SK-N-SH (cell line): ENCODE measurements at regions not wholly inside any gene's neighbourhood (a gene's known extent, or its start where the extent isn't known, plus 50 kb on each side); places are given as distances from the start of the nearest gene placed in this dataset.

Source experiments
- CTCF ChIA-PET: fragments of 300-600, 350-600 bp; formaldehyde crosslinking; extraction: SDS; loops from one replicate; lab custom pipeline; 2021; lab: Yijun Ruan, JAX
- POLR2A ChIA-PET: fragments of 350-600 bp; sonication (Branson Sonifier 250); formaldehyde crosslinking; extraction: SDS; loops from one replicate; lab custom pipeline; 2020; ENCODE audit warnings: antibody characterized with exemption, inconsistent platforms; lab: Yijun Ruan, JAX
- DNase-seq: peaks from one replicate; pipeline ENCODE4 v3.0.0; 2012
- H2AFZ ChIP-seq: fragments of 200-600 bp; sonication (generic); 2 replicates; pipeline ENCODE4 v1.8.1; 2016; ENCODE audit warnings: antibody characterized with exemption, mild to moderate bottlenecking, low read depth
- H3F3A ChIP-seq: fragments of 200-600 bp; sonication (generic); replicated peaks from 2 replicates; pipeline ENCODE3; 2016; ENCODE audit warnings: antibody characterized with exemption, mild to moderate bottlenecking; ENCODE audit not compliant: insufficient read depth
- H3K27ac ChIP-seq, 2 experiments: fragments of 200-500 bp in 1 of 2; fragments of 200-600 bp in 1 of 2; sonication (Bioruptor generic) in 1 of 2; sonication (generic), shearing (Covaris generic) in 1 of 2; 2 replicates each; pipeline versions ENCODE4 v1.5.1 to v1.6.1; 2014 to 2016; ENCODE audit warnings: low read depth in 2 of 2, inconsistent platforms in 1 of 2, low read length in 1 of 2, mild to moderate bottlenecking in 1 of 2, mixed read lengths in 1 of 2
- H3K27me3 ChIP-seq: fragments of 200-600 bp; sonication (generic), shearing (Covaris generic); 2 replicates; pipeline ENCODE4 v1.6.1; 2016; ENCODE audit warnings: mixed run types; ENCODE audit not compliant: insufficient read depth
- H3K36me3 ChIP-seq, 2 experiments: fragments of 200-500 bp in 1 of 2; fragments of 200-600 bp in 1 of 2; sonication (Bioruptor generic) in 1 of 2; sonication (generic) in 1 of 2; replicated peaks in 1 of 2; 2 replicates each; pipeline versions ENCODE3 to v1.5.1; 2014 to 2016; ENCODE audit warnings: low read length in 1 of 2, mild to moderate bottlenecking in 1 of 2; ENCODE audit not compliant: insufficient read depth in 2 of 2, control insufficient read depth in 1 of 2
- H3K4me1 ChIP-seq, 2 experiments: fragments of 200-500 bp in 1 of 2; fragments of 200-600 bp in 1 of 2; sonication (Bioruptor generic) in 1 of 2; sonication (generic), shearing (Covaris generic) in 1 of 2; 2 replicates each; pipeline versions ENCODE4 v1.5.1 to v1.6.1; 2014 to 2016; ENCODE audit warnings: low read depth in 1 of 2, low read length in 1 of 2, mixed run types in 1 of 2; ENCODE audit not compliant: insufficient read depth in 2 of 2, control insufficient read depth in 1 of 2
- H3K4me2 ChIP-seq: fragments of 200-600 bp; sonication (generic), shearing (Covaris generic); 2 replicates; pipeline ENCODE4 v1.6.1; 2017; ENCODE audit warnings: mixed run types
- H3K4me3 ChIP-seq, 2 experiments: fragments of 200-500 bp in 1 of 2; fragments of 200-600 bp in 1 of 2; sonication (Bioruptor generic) in 1 of 2; sonication (generic), shearing (Covaris generic) in 1 of 2; 2 replicates each; pipeline versions ENCODE4 v1.5.1 to v1.8.1; 2014 to 2016; ENCODE audit warnings: low read depth in 2 of 2, inconsistent platforms in 1 of 2, low read length in 1 of 2, mild to moderate bottlenecking in 1 of 2, mixed read lengths in 1 of 2, moderate library complexity in 1 of 2
- H3K79me2 ChIP-seq: fragments of 200-600 bp; sonication (generic); 2 replicates; pipeline ENCODE4 v1.8.1; 2017; ENCODE audit warnings: mild to moderate bottlenecking; ENCODE audit not compliant: insufficient read depth
- H3K9ac ChIP-seq: fragments of 200-600 bp; sonication (generic); 2 replicates; pipeline ENCODE4 v1.6.1; 2017; ENCODE audit warnings: mixed run types
- H3K9me2 ChIP-seq: fragments of 200-600 bp; sonication (generic); 2 replicates; pipeline ENCODE4 v1.6.1; 2017; ENCODE audit warnings: mixed run types
- H3K9me3 ChIP-seq: fragments of 200-600 bp; sonication (generic); 2 replicates; pipeline ENCODE4 v1.6.1; 2017; ENCODE audit warnings: mixed run types, mild to moderate bottlenecking, moderate library complexity
- H4K20me1 ChIP-seq: fragments of 200-600 bp; sonication (generic); 2 replicates; pipeline ENCODE4 v1.6.1; 2017; ENCODE audit warnings: mild to moderate bottlenecking, mixed run types; ENCODE audit not compliant: insufficient read depth
- CHD2 ChIP-seq: fragments of 150-350 bp; IDR thresholded peaks from 2 replicates; pipeline ENCODE4 v1.6.1; 2018; ENCODE audit warnings: low read length; ENCODE audit not compliant: partially characterized antibody
- ELF1 ChIP-seq: IDR thresholded peaks from 2 replicates; pipeline ENCODE4 v1.4.0; 2012
- EZH2phosphoT487 ChIP-seq: fragments of 200-600 bp; sonication (generic); IDR thresholded peaks from 2 replicates; pipeline ENCODE4 v1.6.1; 2017; ENCODE audit warnings: low read depth, mixed run types, mild to moderate bottlenecking, antibody characterized with exemption, moderate library complexity, borderline replicate concordance
- FOXJ3 ChIP-seq: sonication (generic); formaldehyde crosslinking; IDR thresholded peaks from 2 replicates; pipeline ENCODE4 v1.5.1; 2020; ENCODE audit warnings: mild to moderate bottlenecking, missing genetic modification reagents
- FOXM1 ChIP-seq: IDR thresholded peaks from 2 replicates; pipeline ENCODE4 v1.4.0; 2012; ENCODE audit warnings: low read depth, mild to moderate bottlenecking
- GABPA ChIP-seq: IDR thresholded peaks from 2 replicates; pipeline ENCODE4 v1.4.0; 2012; ENCODE audit warnings: low read depth, mild to moderate bottlenecking
- GATA2 ChIP-seq: sonication (generic); formaldehyde crosslinking; IDR thresholded peaks from 2 replicates; pipeline ENCODE4 v1.5.0; 2020; ENCODE audit warnings: mild to moderate bottlenecking, missing genetic modification reagents
- MEF2A ChIP-seq: IDR thresholded peaks from 2 replicates; pipeline ENCODE4 v1.4.0; 2012; ENCODE audit warnings: low read depth, borderline replicate concordance
- NFIC ChIP-seq: IDR thresholded peaks from 2 replicates; pipeline ENCODE4 v1.4.0; 2012; ENCODE audit warnings: borderline replicate concordance
- NRF1 ChIP-seq: IDR thresholded peaks from 2 replicates; pipeline ENCODE4 v1.6.1; 2012; ENCODE audit warnings: low read depth, mild to moderate bottlenecking, low read length
- RAD21 ChIP-seq: IDR thresholded peaks from 2 replicates; pipeline ENCODE4 v1.6.1; 2012; ENCODE audit warnings: mild to moderate bottlenecking, low read length
- RFX5 ChIP-seq: IDR thresholded peaks from 2 replicates; pipeline ENCODE4 v1.6.1; 2012; ENCODE audit warnings: mild to moderate bottlenecking, improper control_type of control experiment, low read length
- RXRA ChIP-seq: IDR thresholded peaks from 2 replicates; pipeline ENCODE4 v1.4.0; 2012; ENCODE audit warnings: low read depth, mild to moderate bottlenecking, borderline replicate concordance
- TAF1 ChIP-seq: IDR thresholded peaks from 2 replicates; pipeline ENCODE4 v1.6.1; 2012; ENCODE audit warnings: low read depth, mild to moderate bottlenecking, low read length, moderate library complexity, borderline replicate concordance
- TCF12 ChIP-seq: IDR thresholded peaks from 2 replicates; pipeline ENCODE4 v1.4.0; 2012
- TEAD4 ChIP-seq: IDR thresholded peaks from 2 replicates; pipeline ENCODE4 v1.4.0; 2012; ENCODE audit warnings: mild to moderate bottlenecking, borderline replicate concordance; ENCODE audit not compliant: insufficient read depth
- WGBS: methylation state at CpG from one replicate; pipeline ENCODE4 v1.1.6; 2017; ENCODE audit warnings: low lambda C conversion rate; 5-methylcytosine and 5-hydroxymethylcytosine counted together
- TF ChIP-seq, protein P1 (sequence below): IDR thresholded peaks from 2 replicates; pipeline ENCODE4 v1.4.0; 2012; ENCODE audit warnings: low read depth, borderline replicate concordance
- TF ChIP-seq, protein P2 (sequence below): IDR thresholded peaks from 2 replicates; pipeline ENCODE4 v1.6.1; 2012; ENCODE audit warnings: mild to moderate bottlenecking, low read depth, low read length, moderate library complexity
- TF ChIP-seq, protein P3 (sequence below): IDR thresholded peaks from 2 replicates; pipeline ENCODE4 v1.4.0; 2012; ENCODE audit warnings: low read depth
- TF ChIP-seq, protein P4 (sequence below): IDR thresholded peaks from 2 replicates; pipeline ENCODE4 v1.4.0; 2012; ENCODE audit warnings: low read depth, borderline replicate concordance

DNA sequence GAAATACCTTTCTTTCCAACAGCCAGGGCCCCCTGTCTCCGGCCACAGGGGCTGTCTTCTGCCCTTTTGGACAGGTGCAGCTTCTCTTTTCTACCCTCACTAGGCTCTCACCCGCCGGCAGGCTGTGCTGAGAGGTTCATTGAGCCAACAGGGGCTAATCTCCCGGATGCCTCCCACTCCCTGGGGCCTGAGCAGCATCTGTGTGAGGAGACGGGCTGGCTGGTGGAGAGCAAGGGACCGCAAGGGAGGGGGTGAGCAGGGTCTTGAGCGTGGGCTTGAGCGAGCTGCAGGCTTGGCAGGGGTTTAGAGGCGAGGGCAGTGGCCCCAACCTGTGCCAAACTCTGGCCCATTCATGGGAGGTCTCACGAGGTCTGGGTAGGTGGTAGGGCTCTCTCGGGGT is 56.5 kb upstream of the CST7 start:
- H3K27me3 ChIP-seq: no peaks in the 10 kb centered on the region; the same call in 1 of the 2 replicates
- no peak overlapping the region for H3K9ac ChIP-seq
- H3K4me2 ChIP-seq: no peak overlapping the region
- WGBS: 8% methylated on average over 7 of the region's 11 CpGs
- no peak for DNase-seq
- no peaks in the 10 kb centered on the region for H3K4me1 ChIP-seq
- ChIA-PET CTCF (interaction anchor here (1.5 kb wide), 1 partner anchor 25 kb away, joined by 6 read pairs; no protein-coding TSS in a partner anchor), POLR2A (no interaction called here)
- H3K9me3 ChIP-seq: no peaks in the 10 kb centered on the region
- H3K4me3 ChIP-seq: no peak overlapping the region
- no peaks in the 10 kb centered on the region for H4K20me1 ChIP-seq
- H3F3A ChIP-seq: no peaks in the 10 kb centered on the region
- H2AFZ ChIP-seq: no peak overlapping the region
- no peaks in the 10 kb centered on the region for H3K36me3 ChIP-seq
- TF ChIP-seq GATA2 (no peak), GABPA (no peak), EZH2phosphoT487 (no peak), TEAD4 (no peak), RFX5 (no peak), RXRA (no peak), TCF12 (no peak), MEF2A (no peak), RAD21 (no peak), FOXM1 (no peak)
- TF ChIP-seq, protein P1, sequence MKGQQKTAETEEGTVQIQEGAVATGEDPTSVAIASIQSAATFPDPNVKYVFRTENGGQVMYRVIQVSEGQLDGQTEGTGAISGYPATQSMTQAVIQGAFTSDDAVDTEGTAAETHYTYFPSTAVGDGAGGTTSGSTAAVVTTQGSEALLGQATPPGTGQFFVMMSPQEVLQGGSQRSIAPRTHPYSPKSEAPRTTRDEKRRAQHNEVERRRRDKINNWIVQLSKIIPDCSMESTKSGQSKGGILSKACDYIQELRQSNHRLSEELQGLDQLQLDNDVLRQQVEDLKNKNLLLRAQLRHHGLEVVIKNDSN: no peak
- TF ChIP-seq, protein P2, sequence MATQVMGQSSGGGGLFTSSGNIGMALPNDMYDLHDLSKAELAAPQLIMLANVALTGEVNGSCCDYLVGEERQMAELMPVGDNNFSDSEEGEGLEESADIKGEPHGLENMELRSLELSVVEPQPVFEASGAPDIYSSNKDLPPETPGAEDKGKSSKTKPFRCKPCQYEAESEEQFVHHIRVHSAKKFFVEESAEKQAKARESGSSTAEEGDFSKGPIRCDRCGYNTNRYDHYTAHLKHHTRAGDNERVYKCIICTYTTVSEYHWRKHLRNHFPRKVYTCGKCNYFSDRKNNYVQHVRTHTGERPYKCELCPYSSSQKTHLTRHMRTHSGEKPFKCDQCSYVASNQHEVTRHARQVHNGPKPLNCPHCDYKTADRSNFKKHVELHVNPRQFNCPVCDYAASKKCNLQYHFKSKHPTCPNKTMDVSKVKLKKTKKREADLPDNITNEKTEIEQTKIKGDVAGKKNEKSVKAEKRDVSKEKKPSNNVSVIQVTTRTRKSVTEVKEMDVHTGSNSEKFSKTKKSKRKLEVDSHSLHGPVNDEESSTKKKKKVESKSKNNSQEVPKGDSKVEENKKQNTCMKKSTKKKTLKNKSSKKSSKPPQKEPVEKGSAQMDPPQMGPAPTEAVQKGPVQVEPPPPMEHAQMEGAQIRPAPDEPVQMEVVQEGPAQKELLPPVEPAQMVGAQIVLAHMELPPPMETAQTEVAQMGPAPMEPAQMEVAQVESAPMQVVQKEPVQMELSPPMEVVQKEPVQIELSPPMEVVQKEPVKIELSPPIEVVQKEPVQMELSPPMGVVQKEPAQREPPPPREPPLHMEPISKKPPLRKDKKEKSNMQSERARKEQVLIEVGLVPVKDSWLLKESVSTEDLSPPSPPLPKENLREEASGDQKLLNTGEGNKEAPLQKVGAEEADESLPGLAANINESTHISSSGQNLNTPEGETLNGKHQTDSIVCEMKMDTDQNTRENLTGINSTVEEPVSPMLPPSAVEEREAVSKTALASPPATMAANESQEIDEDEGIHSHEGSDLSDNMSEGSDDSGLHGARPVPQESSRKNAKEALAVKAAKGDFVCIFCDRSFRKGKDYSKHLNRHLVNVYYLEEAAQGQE: no peak
- TF ChIP-seq, protein P3, sequence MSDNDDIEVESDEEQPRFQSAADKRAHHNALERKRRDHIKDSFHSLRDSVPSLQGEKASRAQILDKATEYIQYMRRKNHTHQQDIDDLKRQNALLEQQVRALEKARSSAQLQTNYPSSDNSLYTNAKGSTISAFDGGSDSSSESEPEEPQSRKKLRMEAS: no peak
- no peak overlapping the region for H3K27ac ChIP-seq
- H3K79me2 ChIP-seq: no peaks in the 10 kb centered on the region
- 0 out of 2 replicates have a peak, but pooled peaks cover 2% of the 10 kb centered on the region for H3K9me2 ChIP-seq

DNA sequence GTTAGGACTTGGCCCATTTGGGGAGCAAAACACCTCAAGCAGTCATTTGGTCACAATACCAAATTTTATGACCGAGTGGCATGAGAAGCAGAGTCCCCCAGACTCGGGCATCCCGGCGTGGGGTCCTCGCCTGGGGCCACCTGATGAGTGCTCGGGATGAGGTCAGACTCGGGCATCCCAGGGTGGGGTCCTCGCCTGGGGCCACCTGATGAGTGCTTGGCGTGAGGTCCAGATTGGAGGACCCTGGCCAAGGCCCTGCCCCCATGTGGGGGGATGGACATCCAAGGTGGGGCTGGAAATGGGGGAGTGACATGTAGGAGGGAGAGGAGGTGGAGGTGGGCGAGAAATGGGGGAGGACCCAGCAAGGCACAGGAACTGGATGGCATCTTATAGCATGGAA is 56.1 kb upstream of the CST7 start:
- Histone ChIP-seq H3F3A (no peaks in the 10 kb centered on the region), H3K27me3 (no peaks in the 10 kb centered on the region; the same call in 1 of the 2 replicates), H3K27ac (no peak overlapping the region)

More for the DNA sequence above, 56.1 kb upstream of the CST7 start:
- H3K9me2 ChIP-seq: 0 out of 2 replicates have a peak, but pooled peaks cover 2% of the 10 kb centered on the region
- H3K4me3 ChIP-seq: no peak overlapping the region
- no peak for DNase-seq
- 28% methylated on average over 7 of the region's 10 CpGs for WGBS
- no peaks in the 10 kb centered on the region for H3K4me1 ChIP-seq
- POLR2A ChIA-PET: no interaction called here
- no peaks in the 10 kb centered on the region for H3K79me2 ChIP-seq
- no peaks in the 10 kb centered on the region for H4K20me1 ChIP-seq
- no peak overlapping the region for H2AFZ ChIP-seq
- CTCF ChIA-PET: no interaction called here
- no peak overlapping the region for H3K9ac ChIP-seq
- TF ChIP-seq MEF2A (no peak), GATA2 (no peak), EZH2phosphoT487 (no peak), NFIC (no peak), ELF1 (no peak), GABPA (no peak), CHD2 (no peak), NRF1 (no peak), TAF1 (no peak), TCF12 (no peak), FOXJ3 (CRISPR knock-in tag) (no peak)
- TF ChIP-seq, protein P4, sequence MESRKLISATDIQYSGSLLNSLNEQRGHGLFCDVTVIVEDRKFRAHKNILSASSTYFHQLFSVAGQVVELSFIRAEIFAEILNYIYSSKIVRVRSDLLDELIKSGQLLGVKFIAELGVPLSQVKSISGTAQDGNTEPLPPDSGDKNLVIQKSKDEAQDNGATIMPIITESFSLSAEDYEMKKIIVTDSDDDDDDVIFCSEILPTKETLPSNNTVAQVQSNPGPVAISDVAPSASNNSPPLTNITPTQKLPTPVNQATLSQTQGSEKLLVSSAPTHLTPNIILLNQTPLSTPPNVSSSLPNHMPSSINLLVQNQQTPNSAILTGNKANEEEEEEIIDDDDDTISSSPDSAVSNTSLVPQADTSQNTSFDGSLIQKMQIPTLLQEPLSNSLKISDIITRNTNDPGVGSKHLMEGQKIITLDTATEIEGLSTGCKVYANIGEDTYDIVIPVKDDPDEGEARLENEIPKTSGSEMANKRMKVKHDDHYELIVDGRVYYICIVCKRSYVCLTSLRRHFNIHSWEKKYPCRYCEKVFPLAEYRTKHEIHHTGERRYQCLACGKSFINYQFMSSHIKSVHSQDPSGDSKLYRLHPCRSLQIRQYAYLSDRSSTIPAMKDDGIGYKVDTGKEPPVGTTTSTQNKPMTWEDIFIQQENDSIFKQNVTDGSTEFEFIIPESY: no peak
- TF ChIP-seq, protein P3: no peak
- H3K9me3 ChIP-seq: no peaks in the 10 kb centered on the region
- no peak overlapping the region for H3K4me2 ChIP-seq
- H3K36me3 ChIP-seq: no peaks in the 10 kb centered on the region
